IPS-NIHi11 (cell line): ENCODE measurements at regions not wholly inside any gene's neighbourhood (a gene's known extent, or its start where the extent isn't known, plus 50 kb on each side); places are given as distances from the start of the nearest gene placed in this dataset.
"Not testable (repeated sequence)": the region's sequence is repeated elsewhere in the genome, so short reads cannot be mapped to it uniquely, and the experiment has no call there.

Source experiments
- DNase-seq: peaks from one replicate; pipeline ENCODE4 v3.0.0; 2012; ENCODE audit warnings: mixed read lengths, low spot score

- DNase-seq, result peak; percentile 10
These were observed 352.4 kb downstream of the CETN3 start for GRCh38 chr5:90056911-90057705.

GRCh38 chr5:90055831-90056328 lies 353.7 kb downstream of the CETN3 start:
- no peak for DNase-seq

GRCh38 chr5:90054612-90055011 lies 354.9 kb downstream of the CETN3 start:
- DNase-seq, result no peak

GRCh38 chr5:90051756-90052155 lies 357.8 kb downstream of the CETN3 start:
- no peak for DNase-seq

GRCh38 chr5:90050103-90050502 lies 359.5 kb downstream of the CETN3 start:
- no peak for DNase-seq

- no peak for DNase-seq
These were observed 362.4 kb downstream of the CETN3 start for GRCh38 chr5:90047113-90047512.

DNA sequence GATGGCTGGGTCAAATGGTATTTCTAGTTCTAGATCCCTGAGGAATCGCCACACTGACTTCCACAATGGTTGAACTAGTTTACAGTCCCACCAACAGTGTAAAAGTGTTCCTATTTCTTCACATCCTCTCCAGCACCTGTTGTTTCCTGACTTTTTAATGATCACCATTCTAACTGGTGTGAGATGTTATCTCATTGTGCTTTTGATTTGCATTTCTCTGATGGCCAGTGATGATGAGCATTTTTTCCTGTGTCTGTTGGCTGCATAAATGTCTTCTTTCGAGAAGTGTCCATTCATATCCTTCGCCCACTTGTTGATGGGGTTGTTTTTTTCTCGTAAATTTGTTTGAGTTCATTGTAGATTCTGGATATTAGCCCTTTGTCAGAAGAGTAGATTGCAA lies 369.5 kb downstream of the CETN3 start:
- DNase-seq, result not testable (repeated sequence)

DNA sequence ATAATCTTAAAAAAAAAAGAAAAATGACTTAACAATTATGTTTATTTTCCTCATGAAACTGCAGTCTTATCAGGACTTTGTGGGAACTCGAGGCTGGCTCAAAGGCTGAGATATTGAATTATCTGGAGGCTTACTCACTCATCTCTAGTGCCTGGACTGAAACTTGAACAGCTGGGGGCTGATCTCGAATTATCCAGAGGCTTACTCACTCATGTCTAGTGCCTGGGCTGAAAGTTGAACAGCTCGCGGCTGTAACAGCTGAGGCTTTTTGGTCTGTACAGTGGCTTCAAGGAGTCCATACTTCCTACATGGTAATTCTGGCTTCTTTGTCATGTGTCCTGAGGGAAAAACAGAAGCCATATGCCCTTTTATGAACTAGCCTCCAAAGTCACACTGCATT lies 371.9 kb downstream of the CETN3 start:
- DNase-seq, result no peak

- no peak for DNase-seq
These were observed 386.9 kb downstream of the CETN3 start for GRCh38 chr5:90022711-90023053.

DNA sequence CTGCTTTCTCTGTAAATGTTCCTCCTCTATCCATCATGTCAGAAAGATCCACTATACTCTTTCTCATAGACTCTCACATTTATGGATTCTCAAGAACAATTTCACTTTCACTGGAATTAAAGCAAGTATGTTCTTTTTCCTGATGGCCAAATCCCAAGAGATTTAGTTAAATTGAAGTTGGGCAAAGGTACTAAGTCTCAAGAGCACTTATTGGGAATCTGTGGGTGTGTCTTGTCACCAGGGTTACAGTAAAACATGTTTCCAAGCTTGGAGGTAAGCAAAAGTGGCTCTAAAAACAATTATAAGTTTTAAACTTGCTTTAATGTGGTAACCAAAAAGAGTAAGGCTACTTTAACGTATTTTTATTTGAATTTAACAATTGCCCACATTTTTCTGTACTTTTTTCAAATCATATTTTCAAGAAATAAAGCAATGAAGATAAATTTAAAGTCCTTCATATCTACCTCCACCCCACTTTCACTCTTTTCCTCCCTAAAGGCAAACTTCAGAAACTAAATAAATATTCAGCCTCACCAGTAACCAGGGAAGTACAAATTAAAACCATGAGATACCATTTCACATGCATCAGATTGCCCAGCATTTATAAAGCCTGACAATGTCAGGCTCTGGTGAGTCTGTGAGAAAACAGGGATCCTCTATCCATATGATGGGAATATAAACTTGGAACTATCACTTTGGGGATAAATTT lies 387.4 kb downstream of the CETN3 start:
- no peak for DNase-seq

DNA sequence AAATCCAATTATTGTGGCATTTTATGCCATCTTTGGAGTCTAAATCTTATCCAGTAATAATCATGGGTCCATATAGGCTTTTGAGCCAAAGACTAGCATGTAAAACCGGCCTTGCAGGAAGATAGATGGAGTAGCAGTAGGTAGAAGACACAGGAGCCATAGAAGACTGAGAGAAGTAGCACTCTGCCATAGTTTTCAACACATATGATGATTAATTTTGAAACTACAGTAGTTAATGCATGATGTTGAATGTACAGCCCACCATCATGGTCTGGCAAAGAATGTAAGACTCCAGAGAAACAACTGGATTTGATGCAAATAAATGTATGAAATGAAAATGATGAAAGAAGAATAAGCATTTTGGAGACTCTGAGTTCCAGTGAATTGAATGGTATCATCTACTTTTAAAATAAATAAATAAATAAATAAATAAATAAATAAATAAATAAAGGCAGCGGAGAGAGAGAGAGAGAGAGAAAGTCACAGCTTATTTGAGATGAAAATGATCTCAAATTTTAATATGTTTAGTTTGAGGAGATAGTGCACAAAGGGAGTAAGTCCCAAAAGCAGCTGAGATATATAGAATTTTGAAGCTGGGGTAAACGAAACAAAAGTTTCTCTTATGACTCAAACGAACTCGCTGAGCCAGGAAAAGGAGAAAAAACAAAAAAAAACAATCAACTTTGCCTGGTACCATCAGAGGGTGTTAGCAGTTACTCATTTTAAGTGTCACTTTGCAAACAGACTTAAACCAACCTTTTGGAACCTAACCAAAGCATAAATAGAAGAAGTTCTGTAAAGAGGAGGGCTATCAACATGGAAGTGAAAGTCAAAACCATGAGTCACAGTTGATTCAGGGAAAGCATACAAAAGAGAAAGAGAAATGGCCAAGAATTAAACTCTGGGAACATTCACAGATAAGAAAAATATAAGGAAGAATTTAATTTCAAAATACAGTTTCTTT lies 388.7 kb downstream of the CETN3 start:
- DNase-seq, result no peak

- DNase-seq, result no peak
These were observed 392.3 kb downstream of the CETN3 start for GRCh38 chr5:90017239-90017638.

DNA sequence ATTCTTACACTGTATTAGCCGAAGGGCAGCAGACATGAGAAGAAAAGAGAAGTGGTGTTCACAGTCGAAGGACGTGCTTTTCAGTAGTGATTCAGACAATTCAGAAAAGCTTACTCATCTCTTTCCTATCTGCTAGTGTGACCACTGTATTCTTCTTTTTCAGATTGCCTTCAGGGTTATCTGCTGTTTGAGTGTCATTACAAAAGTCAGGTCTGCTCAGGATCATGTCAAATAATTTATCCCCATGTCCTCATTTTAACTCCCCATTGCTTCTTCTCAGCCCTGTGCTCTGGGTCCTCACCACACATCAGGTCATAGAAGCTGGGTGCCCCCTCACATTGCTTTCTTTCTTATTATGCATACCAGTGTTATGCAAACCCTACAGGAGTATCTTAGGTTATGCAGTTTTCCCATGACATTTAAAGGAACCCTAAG lies 394.0 kb downstream of the CETN3 start:
- DNase-seq, result peak; percentile 7

DNA sequence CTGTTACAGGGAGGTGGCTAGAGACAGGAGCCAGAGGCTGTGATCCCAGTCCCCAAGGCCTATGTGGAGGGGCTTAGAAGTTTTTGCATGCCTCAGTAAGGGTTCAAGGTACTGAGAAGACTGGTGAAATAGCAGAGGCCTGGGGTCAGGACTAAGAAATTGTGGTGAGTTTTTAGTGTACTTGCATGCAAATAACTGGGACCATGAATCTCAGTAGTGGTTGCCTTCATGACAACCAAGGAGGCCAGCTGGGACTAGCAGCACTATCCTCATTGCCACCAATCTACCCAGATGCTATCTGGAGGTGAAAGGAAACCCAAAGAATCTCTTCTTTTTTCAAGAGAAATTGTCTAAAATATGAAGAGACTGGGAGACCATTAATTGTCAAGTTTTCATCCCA lies 395.1 kb downstream of the CETN3 start:
- no peak for DNase-seq

- no peak for DNase-seq
These were observed 409.2 kb downstream of the CETN3 start for GRCh38 chr5:90000351-90000750.

DNA sequence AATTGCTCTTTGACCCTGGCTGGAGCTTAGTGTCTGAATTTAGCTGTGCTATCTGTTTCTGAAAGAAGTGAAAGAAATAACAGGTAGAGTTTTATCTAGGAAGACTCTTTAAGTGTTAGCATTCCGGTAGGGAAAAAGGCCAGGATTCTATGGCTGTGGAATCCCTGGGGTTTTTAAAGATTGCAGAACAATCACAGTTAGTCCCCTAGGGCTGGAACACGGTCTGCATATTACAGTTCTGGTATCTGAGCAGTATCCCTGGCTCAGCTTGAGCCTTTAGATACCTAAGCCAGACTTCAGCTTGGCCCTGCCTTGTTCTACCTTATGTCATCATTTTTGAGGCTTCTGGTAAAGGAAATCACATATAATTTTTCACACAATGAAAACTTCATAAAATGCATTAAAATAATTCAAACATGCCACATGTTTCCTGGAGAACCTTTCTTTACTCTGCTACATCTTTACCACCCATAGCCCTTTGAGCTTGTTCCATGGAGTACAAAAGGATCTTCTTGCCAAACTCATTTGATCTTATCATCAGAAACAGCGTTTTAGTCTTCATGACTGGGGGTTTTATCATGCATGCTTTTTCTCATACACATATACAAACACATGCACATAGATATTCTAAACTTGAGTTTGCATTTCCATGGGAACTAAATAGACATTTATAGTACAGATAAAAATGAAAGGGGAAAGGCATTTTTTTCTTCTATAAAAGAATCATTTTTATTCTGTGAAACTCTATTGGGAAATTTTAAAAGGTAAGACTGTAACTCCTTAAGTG lies 410.8 kb downstream of the CETN3 start:
- DNase-seq, result no peak

DNA sequence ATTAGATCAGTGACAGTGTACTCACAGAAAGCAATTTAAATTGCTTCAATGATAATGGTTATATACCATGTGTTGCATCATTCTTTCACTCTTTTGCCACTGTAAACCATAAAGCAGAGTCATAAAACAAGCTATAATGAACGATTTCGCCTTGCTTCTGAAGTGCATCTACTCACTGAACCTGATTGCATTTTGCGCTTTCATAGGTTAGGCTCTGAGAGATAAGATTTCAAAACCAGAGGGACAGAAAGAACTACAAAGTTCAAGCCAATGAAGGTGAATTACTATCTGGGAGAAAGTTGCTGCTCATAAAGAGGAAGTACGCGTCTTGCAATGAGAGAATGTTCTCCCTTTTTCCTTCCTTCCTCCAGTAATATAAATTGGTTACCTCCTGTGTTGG lies 412.7 kb downstream of the CETN3 start:
- no peak for DNase-seq

DNA sequence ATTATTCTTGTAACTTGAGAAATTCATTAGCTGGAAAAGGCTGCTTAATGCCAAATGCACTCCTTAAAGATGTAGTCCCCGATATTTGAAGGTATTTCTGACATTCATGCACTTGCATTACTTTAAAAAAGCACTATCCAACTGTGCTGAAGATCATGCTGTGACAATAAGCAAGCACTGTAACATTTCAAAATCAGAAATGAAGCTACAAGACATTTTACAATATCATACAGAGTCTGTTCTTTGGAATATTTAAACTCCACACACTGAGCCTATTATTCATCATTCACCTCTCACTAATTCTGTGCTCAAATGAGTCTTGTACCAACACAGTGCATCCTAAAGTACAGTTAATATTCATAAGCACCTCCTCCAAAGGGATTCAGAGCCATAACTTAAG lies 413.2 kb downstream of the CETN3 start:
- DNase-seq, result no peak

DNA sequence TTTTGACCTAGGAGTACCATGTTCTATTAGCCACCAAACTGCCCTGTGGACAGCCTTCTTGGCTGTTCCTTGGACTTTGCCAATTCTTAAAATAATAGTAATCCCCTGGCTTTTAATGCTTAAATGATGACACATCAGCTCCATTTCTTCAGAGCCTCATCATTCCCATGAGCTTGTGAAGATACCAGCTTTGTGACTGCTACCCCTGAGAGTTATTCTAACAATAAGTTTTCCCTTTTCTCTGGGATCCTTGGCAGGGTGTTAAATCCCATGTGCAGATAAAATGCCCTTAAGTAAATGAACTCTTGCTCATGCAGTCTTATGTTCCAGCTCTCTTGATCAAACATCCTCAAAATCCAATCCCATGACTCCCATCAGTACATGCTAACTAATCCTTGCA lies 415.3 kb downstream of the CETN3 start:
- DNase-seq, result no peak

DNA sequence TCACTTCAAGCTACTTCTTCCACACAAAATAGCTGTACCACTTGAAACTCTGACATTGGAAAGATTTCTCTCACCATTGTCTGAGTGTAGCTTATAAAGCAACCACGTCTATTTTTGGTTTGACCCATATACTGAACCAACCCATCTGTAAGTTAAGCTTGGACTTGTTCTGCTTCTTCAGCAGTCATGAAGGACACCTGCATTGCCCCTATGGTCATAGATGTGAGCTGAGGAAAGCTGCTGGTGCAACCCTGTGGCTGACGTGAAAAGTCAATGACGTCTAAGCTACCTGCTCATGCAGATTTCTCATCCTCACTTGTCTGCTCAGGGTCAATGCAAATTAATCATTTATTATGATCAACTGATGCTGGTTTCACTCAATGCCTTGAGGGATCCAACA lies 417.4 kb downstream of the CETN3 start:
- no peak for DNase-seq

- no peak for DNase-seq
These were observed 418.0 kb downstream of the CETN3 start for GRCh38 chr5:89991592-89991991.

GRCh38 chr5:89989776-89990175 lies 419.8 kb downstream of the CETN3 start:
- no peak for DNase-seq
